OCI-LY7 (cell line): ENCODE measurements at regions not wholly inside any gene's neighbourhood (a gene's known extent, or its start where the extent isn't known, plus 50 kb on each side); places are given as distances from the start of the nearest gene placed in this dataset.

Source experiments
- CTCF ChIP-seq: fragments of 200-600 bp; sonication (generic); conservative IDR thresholded peaks from 2 replicates; pipeline ENCODE4 v1.5.1; 2014; ENCODE audit warnings: mild to moderate bottlenecking, antibody characterized with exemption, low read length, moderate library complexity, mixed read lengths
- EZH2phosphoT487 ChIP-seq: fragments of 200-600 bp; sonication (generic); IDR thresholded peaks from 2 replicates; pipeline ENCODE4 v1.6.1; 2018; ENCODE audit warnings: low read depth, borderline replicate concordance, mild to moderate bottlenecking, mixed run types, antibody characterized with exemption, low read length, moderate library complexity, mixed read lengths

- TF ChIP-seq CTCF, result no peak
- TF ChIP-seq EZH2phosphoT487, result no peak
These were observed 258.6 kb downstream of the EN1 start for GRCh38 chr2:118588850-118589249.
